Lower lobe of right lung (tissue), 2 donors: ENCODE measurements at regions not wholly inside any gene's neighbourhood (a gene's known extent, or its start where the extent isn't known, plus 50 kb on each side); places are given as distances from the start of the nearest gene placed in this dataset.

ENCODE experiments used
- ATAC-seq, 2 donors: fragments of 200-7000 bp; cut with Tn5 transposase; one replicate each; pipeline ENCODE4 v1.9.1; 2020 to 2022; ENCODE audit warnings: mild to moderate bottlenecking in 2 of 2, moderate library complexity in 2 of 2
- DNase-seq: peaks from one replicate; pipeline ENCODE4 v3.0.0-alpha.2; 2020
- H3K27ac ChIP-seq: fragments of 200-600 bp; one replicate; pipeline ENCODE4 v1.8.0; 2022
- H3K27me3 ChIP-seq: fragments of 200-600 bp; one replicate; pipeline ENCODE4 v1.8.0; 2022; ENCODE audit warnings: low read depth
- H3K36me3 ChIP-seq: fragments of 200-600 bp; one replicate; pipeline ENCODE4 v1.8.0; 2022; ENCODE audit warnings: mild to moderate bottlenecking
- H3K4me1 ChIP-seq: fragments of 200-600 bp; one replicate; pipeline ENCODE4 v1.8.0; 2022
- H3K4me3 ChIP-seq: fragments of 200-600 bp; one replicate; pipeline ENCODE4 v1.8.0; 2022; ENCODE audit warnings: mild to moderate bottlenecking
- H3K9me3 ChIP-seq: fragments of 200-600 bp; one replicate; pipeline ENCODE4 v1.8.0; 2022
- CTCF ChIP-seq: fragments of 200-600 bp; IDR thresholded peaks from one replicate; pipeline ENCODE4 v1.8.0; 2022; ENCODE audit warnings: antibody characterized with exemption, mild to moderate bottlenecking
- intact Hi-C: fragments of 100-400 bp; cut with DNase I; formaldehyde crosslinking; loops from one replicate; pipeline ENCODE4 v1.11.0; 2022
- donor health status: DM: no; HTN: yes; CAD: no; lungs with severe emphysema.

GRCh38 chr11:115990004-115990447 is 485.8 kb upstream of the CADM1 start:
- H3K27ac ChIP-seq, result no peak overlapping the region
- no peaks in the 10 kb centered on the region for H3K27me3 ChIP-seq
- H3K4me3 ChIP-seq, result no peak overlapping the region
- intact Hi-C loops, result no loop called here
- no peaks in the 10 kb centered on the region for H3K9me3 ChIP-seq
- ATAC-seq (peak; percentile 85 to 87), DNase-seq (peak; percentile 55)
- H3K36me3 ChIP-seq, result no peaks in the 10 kb centered on the region
- H3K4me1 ChIP-seq, result no peaks in the 10 kb centered on the region
- TF ChIP-seq CTCF, result peak; percentile 75

- H3K4me1 ChIP-seq, result no peaks in the 10 kb centered on the region
- no peak for TF ChIP-seq CTCF
- H3K9me3 ChIP-seq, result no peaks in the 10 kb centered on the region
- DNase-seq (no peak), ATAC-seq (no peak)
- H3K4me3 ChIP-seq, result no peak overlapping the region
- no peaks in the 10 kb centered on the region for H3K27me3 ChIP-seq
- intact Hi-C loops, result no loop called here
- H3K27ac ChIP-seq, result no peak overlapping the region
- no peaks in the 10 kb centered on the region for H3K36me3 ChIP-seq
Observed at GRCh38 chr11:115985896-115986295, 481.7 kb upstream of the CADM1 start.

- intact Hi-C loops, result no loop called here
- DNase-seq, result no peak
- Histone ChIP-seq H3K4me1 (peaks cover 12% of the 10 kb centered on the region), H3K27ac (no peak overlapping the region), H3K36me3 (no peaks in the 10 kb centered on the region), H3K4me3 (no peak overlapping the region), H3K9me3 (no peaks in the 10 kb centered on the region), H3K27me3 (no peaks in the 10 kb centered on the region)
- no peak for TF ChIP-seq CTCF
- ATAC-seq, result no peak
Observed at GRCh38 chr11:115984228-115984627, 480.0 kb upstream of the CADM1 start.

- Histone ChIP-seq H3K4me3 (no peak overlapping the region), H3K27ac (no peak overlapping the region), H3K27me3 (no peaks in the 10 kb centered on the region), H3K9me3 (no peaks in the 10 kb centered on the region), H3K36me3 (no peaks in the 10 kb centered on the region), H3K4me1 (peaks cover 12% of the 10 kb centered on the region)
- DNase-seq (no peak), ATAC-seq (no peak)
- TF ChIP-seq CTCF, result no peak
- intact Hi-C loops, result no loop called here
Observed at GRCh38 chr11:115982666-115983065, 478.5 kb upstream of the CADM1 start.

GRCh38 chr11:115981814-115982471 is 477.7 kb upstream of the CADM1 start:
- Histone ChIP-seq H3K9me3 (no peaks in the 10 kb centered on the region), H3K27ac (no peak overlapping the region), H3K36me3 (no peaks in the 10 kb centered on the region), H3K4me1 (peaks cover 12% of the 10 kb centered on the region), H3K4me3 (no peak overlapping the region), H3K27me3 (no peaks in the 10 kb centered on the region)
- ATAC-seq, result no peak
- intact Hi-C loops, result no loop called here
- TF ChIP-seq CTCF, result no peak
- no peak for DNase-seq
